NCI-H82 (cell line): ENCODE measurements at regions not wholly inside any gene's neighbourhood (a gene's known extent, or its start where the extent isn't known, plus 50 kb on each side); places are given as distances from the start of the nearest gene placed in this dataset.
A peak's percentile ranks its signal among the peaks of the same experiment; 100 is the strongest.

ENCODE experiments used
- DNase-seq: peaks from one replicate; lab custom pipeline; 2025; lab: John Stamatoyannopoulos, UW

GRCh38 chr13:107117327-107118012 is 549.5 kb upstream of the ARGLU1 start:
- peak; percentile 21 for DNase-seq

DNA sequence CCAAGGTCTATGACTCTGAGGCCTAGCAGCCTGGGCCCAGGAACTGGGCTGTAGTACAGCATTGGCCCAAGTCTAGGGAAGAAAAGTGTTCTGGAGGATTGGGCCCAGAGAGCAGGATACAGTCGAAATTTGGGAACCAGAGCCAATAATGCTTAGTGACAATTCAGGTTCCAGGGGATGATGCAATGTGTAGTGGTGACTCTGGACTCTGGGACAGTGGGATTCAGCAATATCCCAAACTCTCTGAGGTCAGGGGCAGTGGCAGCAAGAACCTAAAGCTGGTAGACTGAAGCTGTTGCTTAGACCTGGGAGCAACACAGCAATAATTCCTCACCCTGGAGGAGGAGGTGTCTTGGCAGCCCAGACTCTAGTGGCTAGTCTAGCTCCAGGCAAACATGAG is 545.5 kb upstream of the ARGLU1 start:
- DNase-seq: no peak

DNA sequence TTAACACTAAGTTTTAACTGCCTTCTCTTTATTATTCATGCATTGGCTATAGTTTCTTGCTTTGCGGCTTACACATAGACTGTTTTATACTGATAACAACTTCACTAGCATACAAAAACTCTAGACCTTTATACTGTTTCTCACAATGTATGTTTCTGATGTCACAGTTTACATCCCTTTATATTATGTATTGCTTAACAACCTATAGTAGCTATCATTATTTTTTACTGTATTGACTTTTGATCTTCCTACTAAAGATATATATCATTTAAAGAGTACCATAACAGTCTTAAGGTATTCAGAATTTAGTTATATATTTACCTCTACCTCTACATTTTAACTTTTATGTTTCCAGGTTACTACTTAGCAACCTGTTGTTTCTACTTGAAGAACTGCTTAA is 543.3 kb upstream of the ARGLU1 start:
- DNase-seq: no peak

- DNase-seq: no peak
Measured at GRCh38 chr13:107104631-107105030, 536.7 kb upstream of the ARGLU1 start.

- DNase-seq: no peak
Measured at GRCh38 chr13:107102676-107103075, 534.7 kb upstream of the ARGLU1 start.

DNA sequence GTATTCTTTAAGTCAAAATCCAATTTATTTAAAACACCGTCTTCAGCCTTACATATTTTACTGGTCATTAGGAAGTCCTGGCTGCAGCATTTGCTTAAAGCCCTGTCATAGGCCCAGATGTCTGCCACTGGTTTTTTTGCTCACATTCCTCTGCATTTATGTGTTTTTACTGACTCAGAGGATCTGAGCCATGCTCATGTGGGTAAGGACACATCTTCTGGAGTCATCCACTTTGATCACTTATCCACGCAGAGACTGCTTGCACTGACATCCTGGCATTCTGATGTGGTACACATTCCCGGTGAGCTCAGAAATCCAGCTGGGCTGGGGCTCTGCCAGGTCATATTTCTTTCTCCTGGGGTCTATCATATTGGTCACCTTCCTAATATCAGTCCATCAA is 531.7 kb upstream of the ARGLU1 start:
- DNase-seq: no peak

DNA sequence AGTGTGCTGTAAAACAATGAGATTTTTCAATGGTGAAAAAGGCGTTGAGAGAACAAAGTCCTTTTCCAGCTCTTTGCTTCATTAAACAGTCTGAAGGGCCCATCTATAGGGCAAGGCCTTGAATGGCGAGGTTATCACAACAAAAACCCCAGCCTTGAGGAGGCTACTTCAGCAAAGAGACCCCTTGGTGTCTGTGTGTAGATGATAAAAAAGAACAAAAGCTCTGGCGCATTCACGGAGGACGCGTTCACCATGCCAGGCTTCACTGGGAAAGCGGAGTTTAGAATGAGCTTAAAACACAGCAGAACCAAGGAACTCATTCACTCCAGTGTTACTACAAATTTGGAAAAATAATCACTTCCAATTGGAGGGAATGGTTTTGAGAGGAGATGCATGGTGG is 530.0 kb upstream of the ARGLU1 start:
- no peak for DNase-seq

GRCh38 chr13:107095876-107096275 is 527.9 kb upstream of the ARGLU1 start:
- DNase-seq: no peak

DNA sequence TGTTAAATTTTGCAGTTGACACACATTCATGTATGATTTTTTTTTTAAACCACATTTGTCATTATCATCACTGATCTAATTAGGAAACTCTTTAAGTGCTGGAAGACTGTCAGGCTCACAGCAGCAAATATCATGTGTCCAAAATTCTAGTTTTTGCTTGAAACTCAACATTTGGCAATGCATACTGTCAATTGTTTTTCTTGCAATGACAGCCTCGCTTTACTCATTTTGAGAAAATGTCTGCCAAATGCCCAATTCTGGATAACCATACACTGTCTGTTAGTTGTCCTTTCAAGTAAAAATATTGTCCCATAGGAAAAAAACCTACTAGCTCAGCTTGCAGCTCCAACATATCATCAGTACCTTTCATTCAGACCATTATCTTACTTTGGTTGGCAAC is 523.9 kb upstream of the ARGLU1 start:
- no peak for DNase-seq

DNA sequence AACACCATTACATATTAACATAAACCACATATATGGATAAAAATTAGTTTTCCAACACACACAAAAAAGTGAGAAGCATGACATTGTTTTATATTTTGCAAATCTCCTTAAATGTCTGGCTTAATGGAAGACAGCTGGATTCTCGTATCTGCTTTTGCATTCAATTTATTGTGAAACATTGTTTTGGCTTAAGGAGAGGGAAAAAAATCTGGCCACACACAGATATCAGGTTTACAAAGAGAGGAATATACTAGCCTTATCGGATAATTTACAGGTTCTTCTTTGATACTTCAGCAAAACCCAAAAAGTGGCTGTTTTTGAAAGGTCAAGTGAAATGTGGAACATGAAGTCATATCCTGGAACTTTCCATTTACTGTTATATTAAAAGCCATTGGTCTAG is 523.5 kb upstream of the ARGLU1 start:
- no peak for DNase-seq

DNA sequence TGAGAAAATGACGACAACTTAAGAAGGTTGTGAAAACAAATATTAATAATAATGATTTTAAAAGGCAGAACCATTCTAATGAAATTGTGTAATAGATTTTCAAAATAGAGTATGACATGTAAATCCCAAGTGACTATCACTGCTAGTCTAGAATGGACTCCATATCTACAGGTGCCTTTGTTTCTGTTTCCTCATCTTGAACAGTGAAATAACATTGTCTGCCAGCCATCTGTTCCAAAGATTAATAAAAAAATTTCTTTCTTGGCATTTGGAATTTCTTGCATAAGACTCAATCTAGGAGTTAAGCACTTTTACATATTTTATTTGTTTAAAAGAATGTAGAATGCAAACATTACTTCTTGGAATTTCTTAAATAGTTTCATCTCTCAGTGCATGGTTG is 520.1 kb upstream of the ARGLU1 start:
- no peak for DNase-seq

GRCh38 chr13:107079423-107080049 is 511.6 kb upstream of the ARGLU1 start:
- DNase-seq: no peak

DNA sequence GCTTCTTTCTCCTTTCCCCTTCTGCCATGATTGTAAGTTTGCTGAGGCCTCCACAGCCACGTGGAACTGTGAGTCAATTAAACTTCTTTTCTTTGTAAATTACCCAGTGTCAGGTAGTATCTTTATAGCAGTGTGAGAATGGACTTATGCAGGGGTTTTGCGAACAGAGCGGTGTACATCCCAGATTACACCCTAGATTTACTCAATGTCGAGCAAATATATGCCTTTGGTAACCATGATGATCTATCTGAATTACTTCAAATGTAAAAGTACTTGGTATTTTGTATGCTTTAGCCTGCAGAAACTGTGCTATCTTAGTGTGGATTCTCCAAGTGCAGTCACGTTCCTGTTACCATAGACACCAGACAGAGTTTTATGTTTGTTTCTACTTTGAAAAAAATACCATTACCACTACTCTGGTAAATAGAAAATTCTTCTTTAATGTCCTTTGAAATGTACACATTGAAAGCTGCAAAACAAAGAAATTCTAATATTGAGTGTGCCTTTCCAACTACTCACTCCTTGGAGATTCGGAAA is 510.4 kb upstream of the ARGLU1 start:
- no peak for DNase-seq

DNA sequence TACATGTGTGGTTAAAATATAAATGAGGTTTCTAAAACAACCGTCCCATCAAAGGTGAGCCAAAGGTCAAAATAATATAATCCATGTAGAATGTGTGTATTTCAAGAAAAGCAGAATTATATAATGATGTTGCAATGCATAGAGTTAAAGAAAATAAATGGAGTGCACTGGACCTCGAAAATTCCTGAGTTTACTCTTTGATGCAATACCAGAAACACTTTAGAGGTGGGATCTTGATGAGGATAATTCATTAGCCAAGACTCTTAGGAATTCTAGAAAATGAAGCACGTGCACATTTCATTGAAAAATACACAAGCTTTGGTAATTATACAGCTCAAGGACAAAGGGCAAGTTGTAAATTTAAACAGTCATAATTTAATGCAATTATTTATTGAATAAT is 508.9 kb upstream of the ARGLU1 start:
- no peak for DNase-seq

- no peak for DNase-seq
Measured at GRCh38 chr13:107075576-107075975, 507.6 kb upstream of the ARGLU1 start.

- no peak for DNase-seq
Measured at GRCh38 chr13:107070792-107071191, 502.9 kb upstream of the ARGLU1 start.

DNA sequence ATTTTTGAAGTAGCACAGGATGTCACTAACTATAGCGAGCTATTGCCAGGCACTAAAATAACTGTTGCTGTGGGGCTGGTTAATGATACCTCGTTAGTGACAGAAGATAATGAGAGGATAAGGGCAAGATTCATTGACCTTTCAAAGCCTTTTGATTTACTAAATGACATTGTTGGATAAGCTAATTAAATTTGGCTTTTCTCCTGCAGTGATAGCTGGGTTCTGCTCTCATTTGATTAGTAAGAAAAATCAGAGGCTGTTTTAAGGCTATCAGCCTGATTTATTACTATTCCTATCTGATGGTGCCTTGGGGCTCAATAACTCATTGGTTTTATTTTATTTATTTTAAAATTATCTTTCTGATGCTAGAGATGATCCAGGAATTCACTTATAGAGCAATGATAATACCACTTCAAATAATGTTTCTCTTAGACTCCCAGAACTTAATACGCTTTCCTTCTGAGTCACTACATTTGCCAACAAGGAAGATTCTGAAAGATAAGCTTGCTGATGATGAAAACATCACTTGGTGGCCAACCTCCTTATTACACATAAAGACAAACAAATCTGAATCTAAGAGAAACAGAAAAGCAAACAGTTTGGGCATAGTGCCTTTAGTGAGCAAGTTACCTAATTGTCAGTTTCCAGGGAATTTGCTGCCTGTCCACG is 501.3 kb upstream of the ARGLU1 start:
- peak; percentile 87 for DNase-seq

GRCh38 chr13:107067381-107067780 is 499.4 kb upstream of the ARGLU1 start:
- no peak for DNase-seq

DNA sequence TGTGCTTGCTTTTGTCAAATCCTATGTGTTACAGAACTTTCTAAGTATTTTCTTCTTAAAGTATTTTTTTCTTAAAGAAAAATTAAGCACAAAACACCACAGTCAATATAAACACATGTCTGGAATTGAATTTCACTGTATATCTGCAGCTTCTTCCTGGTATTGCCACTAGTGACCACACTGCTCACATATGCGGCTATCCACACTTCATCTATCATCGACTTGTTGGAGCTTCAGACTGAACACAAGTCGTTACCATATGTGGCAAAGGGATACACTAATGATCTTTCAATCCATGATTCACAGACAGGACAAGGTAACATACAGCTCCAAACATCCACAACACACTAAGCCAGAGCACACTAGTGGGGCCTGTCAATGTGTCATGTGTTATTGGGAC is 498.4 kb upstream of the ARGLU1 start:
- no peak for DNase-seq

GRCh38 chr13:107065036-107065435 is 497.1 kb upstream of the ARGLU1 start:
- DNase-seq: peak; percentile 14

GRCh38 chr13:107057028-107057631 is 489.2 kb upstream of the ARGLU1 start:
- DNase-seq: no peak

- DNase-seq: no peak
Measured at GRCh38 chr13:107043021-107043956, 475.4 kb upstream of the ARGLU1 start.
